Sigmoid colon (tissue), 4 donors: ENCODE measurements at regions not wholly inside any gene's neighbourhood (a gene's known extent, or its start where the extent isn't known, plus 50 kb on each side); places are given as distances from the start of the nearest gene placed in this dataset.

Experiments
- POLR2AphosphoS5 ChIP-seq, 4 donors: sonication (generic); formaldehyde crosslinking; IDR thresholded peaks; one replicate each; pipeline ENCODE4 v1.6.1; 2017; ENCODE audit warnings: antibody characterized with exemption in 4 of 4
- TF ChIP-seq, protein P1 (sequence below), 4 experiments: fragments of 450-650 bp in 3 of 4; fragments of 200-600 bp in 1 of 4; IDR thresholded peaks; one replicate each; pipeline ENCODE4 v1.5.1; 2016 to 2019; ENCODE audit warnings: antibody characterized with exemption in 4 of 4, mild to moderate bottlenecking in 3 of 4, moderate library complexity in 2 of 4

DNA sequence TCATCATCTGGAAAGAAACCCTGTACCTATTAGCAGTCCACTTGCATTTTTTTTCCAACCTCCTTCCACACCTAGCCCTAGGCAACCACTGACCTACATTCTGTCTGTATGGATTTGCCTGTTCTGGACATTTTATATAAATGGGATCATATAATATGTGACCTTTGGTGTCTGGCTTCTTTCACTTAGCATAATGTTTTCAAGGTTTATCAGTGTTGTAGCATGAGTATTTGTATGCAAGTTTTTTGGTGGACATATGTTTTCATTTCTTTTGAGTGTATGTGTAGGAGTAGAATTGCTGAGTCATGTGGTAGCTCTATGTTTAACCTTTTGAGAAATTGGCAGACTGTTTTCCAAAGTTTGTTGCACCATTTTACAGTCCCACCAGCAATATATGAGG lies 198.6 kb downstream of the CEP135 start:
- TF ChIP-seq, protein P1, sequence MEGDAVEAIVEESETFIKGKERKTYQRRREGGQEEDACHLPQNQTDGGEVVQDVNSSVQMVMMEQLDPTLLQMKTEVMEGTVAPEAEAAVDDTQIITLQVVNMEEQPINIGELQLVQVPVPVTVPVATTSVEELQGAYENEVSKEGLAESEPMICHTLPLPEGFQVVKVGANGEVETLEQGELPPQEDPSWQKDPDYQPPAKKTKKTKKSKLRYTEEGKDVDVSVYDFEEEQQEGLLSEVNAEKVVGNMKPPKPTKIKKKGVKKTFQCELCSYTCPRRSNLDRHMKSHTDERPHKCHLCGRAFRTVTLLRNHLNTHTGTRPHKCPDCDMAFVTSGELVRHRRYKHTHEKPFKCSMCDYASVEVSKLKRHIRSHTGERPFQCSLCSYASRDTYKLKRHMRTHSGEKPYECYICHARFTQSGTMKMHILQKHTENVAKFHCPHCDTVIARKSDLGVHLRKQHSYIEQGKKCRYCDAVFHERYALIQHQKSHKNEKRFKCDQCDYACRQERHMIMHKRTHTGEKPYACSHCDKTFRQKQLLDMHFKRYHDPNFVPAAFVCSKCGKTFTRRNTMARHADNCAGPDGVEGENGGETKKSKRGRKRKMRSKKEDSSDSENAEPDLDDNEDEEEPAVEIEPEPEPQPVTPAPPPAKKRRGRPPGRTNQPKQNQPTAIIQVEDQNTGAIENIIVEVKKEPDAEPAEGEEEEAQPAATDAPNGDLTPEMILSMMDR (IDR thresholded peaks at IDR 0.05): no peak
- no peak for TF ChIP-seq POLR2AphosphoS5 (IDR thresholded peaks at IDR 0.05)
